GM19468 (cell line): ENCODE measurements at regions not wholly inside any gene's neighbourhood (a gene's known extent, or its start where the extent isn't known, plus 50 kb on each side); places are given as distances from the start of the nearest gene placed in this dataset.

Experiments
- ATAC-seq: cut with Tn5 transposase; IDR thresholded peaks from one replicate; pipeline ENCODE4 v1.9.1; 2021; ENCODE audit warnings: mild to moderate bottlenecking, moderate library complexity, moderate number of reproducible peaks; ENCODE audit not compliant: unreplicated experiment; ENCODE audit errors: extremely low read depth

DNA sequence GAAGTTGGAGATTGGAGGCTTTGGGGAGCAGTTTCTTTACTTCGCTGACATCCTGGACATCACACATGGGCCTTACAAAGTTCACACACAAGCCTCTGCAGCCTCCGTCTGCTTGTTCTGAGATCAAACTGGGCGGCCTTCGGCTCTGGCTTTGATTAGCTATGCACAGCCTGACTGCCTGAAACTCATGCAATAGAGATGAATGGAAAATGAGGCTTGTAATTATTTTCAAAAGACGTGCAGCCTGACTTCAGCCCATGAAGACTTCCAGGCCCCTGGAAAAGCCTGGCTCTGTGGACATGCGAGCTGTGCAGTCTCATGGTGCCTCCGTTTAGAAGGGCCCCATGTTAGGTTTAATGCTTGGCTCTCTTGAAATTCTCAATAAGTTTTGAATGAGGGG is 480.5 kb upstream of the SULF2 start:
- ATAC-seq = no peak

DNA sequence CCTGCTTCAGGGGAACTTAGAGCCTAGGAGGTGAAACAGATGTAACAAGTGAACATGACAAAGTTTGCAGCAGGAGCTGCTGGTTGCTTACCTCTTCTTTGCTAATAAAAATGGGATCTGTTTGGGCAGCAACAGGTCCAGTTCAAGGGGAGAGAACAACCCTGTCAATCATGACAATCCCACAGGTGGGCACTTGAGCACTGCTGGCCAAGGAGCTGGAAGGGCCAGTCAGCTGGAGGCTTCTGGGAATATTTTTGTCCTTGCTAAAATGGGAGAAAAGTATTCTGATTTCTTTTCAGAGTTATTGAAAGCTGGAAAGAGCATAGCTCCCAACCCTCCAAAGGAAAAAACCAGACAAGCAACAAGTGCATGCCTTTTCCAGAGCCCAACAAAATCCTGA is 477.7 kb upstream of the SULF2 start:
- no peak for ATAC-seq

DNA sequence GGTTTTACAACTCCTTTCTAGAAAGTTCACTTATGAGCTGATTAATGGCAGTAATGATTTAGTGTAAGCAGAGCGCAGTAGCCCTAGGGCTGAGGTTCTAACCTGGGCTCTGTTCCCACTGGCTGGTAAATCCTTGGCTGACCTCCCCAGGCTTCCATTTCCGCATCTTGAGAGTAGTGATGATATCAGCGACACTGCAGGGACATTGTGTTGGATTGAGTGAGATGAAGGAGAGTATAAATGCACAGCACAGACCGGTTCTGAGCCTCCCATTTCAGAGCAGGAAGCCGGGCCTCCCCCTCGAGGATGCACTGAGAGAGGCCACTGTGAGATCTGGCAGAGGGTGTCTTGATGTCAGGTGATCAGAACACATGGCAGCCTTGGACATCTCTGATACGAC is 477.2 kb upstream of the SULF2 start:
- ATAC-seq = no peak

DNA sequence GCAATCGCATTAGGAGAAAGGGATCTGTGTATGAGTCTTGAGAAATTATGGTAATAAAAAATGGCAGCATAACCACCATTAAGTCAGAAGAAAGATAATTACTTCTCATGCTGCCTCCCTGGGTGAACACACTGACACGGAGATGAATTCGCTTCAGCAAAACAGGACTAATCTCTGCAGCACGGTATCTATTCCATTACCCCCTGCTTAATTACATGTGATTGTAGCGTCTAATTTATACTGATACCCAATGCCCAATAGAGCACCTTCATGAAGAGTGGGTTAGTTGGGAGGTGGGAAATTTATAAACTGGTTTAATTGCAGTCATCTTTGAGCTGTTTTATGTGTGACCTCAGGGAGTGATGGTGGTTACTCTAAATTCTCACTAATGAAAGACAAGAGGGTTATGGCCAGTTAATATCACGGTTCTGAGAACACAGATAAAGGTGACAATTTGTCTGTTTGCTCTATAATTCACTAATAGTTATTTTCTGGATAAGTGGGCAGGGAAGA is 476.2 kb upstream of the SULF2 start:
- no peak for ATAC-seq

DNA sequence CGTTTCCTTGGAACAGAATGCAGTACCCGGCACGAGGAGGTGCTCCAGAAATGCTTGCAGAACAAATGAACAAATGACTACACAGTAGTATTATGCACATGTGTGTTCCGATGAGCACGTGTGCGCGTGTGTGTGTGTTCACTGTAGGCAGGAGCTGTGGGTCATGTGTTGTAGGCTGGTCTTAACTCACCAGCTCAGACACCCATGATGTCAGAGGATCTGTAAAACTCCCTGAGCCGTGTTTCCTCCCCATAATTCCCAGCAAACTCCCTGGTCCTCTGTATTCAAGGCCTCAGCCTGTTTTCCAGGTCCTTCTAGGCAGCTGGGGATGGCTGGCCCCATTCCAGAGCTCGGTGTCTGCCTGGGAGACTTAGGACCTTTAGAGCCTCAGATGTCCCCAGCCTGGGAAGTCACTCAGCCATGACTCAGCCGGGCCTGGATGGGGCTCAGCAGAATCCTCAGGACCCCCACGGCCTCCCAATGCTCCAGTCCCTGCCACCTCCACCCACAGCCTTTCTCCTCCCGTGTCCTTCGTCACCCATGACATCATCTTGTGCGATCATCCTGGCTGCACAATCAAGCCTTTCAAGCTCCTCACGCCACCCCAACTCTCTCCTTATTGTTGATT is 475.0 kb upstream of the SULF2 start:
- ATAC-seq = no peak

DNA sequence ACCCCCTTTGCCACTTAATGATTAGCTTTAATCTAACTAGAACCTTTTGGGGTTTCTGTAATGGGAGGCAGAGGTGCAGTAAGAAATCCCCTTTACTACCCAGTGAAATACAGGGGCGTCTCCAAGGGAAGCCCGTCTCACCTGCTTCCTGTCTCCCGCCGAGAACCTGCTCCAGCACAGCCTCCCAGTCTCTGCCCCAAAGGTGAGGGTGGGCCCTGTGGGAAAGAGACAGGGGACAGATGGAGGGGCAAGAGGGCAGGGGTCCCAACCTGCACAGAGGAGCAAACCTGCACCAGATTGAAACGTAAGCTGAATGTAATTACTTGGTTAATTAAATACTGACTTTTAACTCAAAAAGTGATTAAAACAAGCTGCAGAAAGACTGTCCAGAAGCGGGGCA is 474.2 kb upstream of the SULF2 start:
- no peak for ATAC-seq

DNA sequence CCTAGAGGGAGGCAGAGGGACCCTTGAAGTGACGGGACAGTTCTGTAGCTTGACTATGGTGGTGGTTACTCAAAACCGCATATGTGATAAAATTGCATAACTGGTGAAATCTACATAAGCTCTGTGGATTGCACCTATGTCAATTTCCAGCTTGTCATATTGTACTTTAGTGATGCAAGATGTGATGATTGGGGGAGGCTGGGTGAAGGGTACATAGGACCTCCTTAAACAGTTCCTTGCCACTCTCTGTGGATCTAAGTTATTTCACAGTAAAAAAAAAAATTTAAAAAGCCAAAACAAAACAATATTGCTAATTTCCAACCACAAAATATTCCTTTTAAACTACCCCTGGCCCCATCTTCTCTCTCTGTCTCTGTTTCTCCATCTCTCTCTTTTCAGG is 472.6 kb upstream of the SULF2 start:
- ATAC-seq = no peak

DNA sequence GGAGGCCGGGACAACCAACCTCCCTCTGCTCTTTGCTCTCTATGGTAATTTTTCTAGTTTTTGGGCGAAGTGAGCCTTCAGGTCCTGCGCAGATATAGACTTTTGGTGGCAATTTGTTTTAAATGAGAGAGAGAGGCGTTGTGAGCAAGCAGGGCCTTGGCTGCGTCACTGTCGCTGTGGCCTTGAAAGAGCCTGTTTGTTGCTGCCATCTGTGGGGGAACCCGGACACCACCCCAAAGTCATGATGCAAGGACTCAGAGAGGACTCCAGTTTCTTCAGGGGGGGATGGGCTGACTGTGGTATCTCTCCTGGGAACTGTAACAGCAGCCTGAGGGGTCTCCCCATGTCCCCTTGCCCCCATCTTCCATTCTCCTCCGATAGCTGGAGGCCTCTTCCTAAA is 462.7 kb upstream of the SULF2 start:
- ATAC-seq = no peak

DNA sequence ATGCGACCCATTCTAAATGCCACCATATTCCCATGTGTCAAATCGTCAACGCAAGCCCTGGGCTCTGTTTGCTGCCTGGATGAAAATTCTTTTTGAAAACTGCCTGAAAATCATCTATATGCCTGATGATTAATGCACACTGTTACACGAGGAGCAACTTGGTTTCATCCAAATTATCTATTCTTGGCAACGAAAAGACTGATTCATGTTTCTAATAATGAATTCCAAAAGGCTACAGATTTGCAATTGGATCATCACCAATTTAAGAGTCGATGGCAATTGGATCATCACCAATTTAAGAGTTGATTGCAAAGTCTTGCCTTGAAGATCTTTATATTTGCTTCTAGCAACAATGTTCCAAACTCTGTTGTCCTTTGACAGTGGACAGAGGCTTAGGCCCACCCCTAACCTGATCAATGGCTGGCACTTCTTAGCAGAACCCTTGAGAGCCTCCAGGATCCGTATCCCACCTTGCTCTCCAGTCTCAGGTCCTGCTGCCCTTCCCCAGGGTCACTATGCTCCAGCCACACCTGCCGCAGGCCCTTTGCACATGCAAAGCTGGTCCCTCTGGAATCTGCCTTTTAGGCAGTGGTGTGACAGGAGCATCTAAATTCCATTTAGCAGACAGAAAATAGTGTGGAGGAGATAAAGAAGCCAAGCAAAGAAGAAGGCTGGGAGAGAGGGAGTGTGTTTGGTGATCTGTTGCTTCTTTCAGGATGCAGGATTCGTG is 460.9 kb upstream of the SULF2 start:
- no peak for ATAC-seq

DNA sequence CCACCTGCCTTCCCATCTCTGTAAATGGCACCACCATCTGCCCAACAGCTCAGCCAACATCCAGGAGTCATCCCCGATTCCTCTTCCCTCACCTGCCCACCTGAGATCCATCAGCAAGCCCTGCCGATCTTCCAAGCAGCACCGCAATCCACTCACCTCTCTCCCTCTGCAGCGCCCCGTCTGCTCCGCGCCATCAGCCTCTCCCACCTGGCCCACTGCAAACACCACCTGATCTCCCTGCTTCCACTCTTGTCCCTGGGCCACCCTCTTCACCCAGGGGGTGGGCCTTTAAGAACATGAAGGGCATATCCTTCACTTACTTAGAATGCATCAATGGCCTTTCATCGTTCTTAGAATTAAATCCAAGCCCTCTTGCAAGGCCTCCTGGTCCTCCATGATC is 457.3 kb upstream of the SULF2 start:
- no peak for ATAC-seq

DNA sequence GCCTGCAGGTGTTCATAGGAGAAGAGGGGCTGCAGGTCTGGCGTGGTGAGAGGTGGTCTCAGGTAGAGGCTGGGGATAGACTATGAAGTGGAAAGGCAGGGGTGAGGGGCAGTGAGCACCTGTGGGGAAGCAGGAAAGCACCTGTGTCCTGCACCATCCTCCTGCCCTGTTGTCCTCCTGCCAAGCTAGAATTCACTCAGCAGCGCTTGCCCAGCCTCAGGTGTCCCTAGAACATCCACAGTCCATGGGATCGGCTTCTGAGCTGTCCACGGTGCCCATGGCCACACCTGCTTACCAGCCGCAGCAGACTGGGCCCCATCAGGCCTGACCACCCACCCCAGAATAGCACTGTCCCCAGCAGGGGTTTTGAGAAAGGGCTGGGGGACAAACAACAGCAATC is 456.2 kb upstream of the SULF2 start:
- ATAC-seq = no peak

DNA sequence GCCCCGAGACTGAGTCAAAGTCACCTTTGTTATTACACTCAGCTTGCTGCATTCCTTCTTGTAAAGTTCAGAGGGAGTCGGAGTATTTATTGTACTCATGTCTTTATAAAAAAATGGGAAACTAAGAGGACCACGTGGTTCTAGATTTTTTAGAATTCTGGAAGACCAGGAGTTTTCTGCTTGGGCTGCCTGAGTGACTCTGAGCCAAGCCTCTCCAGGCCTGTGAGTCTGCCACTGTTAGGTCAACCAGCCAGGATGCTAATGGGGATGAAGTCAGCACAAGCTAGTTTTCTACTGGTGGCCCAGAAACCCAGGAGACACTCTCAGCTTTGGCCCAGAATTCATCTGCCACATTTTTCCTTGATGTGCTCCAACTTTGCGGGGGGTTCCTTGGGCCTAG is 453.5 kb upstream of the SULF2 start:
- ATAC-seq = no peak

DNA sequence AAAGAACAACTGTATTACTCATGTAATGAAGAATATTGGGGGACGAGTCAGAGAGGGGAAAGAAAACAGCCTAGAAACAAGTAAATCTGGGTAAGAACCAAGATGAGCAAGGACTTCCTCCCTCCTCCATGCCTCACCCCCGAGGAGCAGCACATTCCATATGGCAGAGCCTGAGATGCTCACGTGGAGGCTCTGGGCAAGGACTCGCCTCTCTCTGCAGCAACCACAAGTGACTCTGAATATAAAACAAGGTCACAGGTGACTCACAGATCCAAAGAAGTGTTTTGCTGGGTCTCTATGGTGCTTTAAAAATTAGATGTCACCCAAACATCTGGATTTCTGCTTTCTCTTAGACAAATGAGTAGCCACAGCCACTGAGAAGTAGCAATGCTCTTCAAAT is 453.0 kb upstream of the SULF2 start:
- no peak for ATAC-seq

DNA sequence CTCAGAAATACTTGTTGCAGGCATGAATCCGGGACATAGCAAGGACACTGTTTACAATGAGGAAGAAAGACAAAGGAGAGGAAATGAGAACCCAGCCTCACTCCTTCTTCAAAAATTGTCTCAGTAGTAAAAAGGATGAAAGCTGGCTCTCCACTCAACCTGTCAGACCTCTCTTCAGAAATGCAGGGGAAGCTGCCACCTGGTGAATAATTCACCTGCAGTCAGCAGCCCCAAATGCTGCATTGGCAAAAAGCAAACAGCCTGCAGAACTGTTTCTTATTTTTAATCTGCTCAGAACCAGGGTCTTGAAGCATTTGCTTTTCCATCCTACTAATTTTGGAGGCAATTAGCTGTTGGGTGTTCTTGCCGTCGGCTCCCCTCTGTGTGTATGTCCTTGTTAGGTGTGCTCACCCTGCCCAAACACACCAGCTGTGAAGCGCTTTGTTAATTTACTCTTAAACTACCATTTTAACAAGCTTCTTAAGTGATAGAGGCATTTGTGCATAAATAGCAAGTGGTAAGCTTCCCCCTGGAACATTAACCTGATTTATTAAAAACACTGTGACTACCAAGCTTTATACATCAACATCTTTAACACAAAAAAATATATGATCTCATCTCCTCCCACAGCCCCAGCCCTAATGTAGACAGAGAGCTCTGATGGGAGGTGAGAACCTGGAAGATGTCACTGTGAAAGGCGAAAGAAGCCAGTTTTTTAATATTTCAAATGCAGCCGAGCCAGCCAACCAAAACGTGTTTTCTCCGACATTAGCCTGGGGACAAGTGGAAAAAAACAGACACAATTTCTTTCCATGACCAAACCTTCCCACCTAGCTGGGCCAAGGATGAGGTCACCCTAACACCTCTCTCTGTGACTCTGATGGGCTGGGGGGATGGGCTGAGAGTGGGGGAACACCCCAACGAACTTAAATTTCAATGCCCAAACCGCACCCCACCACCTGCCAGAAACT is 451.0 kb upstream of the SULF2 start:
- no peak for ATAC-seq

DNA sequence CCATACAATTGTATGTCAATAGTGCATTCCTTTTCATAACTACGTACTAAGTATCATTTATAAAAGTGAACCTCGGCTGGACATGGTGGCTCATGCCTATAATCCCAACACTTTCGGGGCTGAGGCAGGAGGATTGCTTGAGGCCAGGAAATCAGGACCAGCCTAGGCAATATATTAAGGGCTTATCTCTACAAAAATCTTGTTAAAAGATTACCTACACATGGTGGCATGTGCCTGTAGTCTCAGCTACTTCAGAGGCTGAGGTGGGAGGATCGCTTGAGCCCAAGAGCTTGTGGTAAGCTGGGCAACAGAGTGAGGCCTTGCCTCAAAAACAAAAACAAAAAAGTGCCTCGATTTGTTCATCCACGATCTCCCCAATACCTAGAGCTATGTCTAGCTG is 449.7 kb upstream of the SULF2 start:
- ATAC-seq = no peak

DNA sequence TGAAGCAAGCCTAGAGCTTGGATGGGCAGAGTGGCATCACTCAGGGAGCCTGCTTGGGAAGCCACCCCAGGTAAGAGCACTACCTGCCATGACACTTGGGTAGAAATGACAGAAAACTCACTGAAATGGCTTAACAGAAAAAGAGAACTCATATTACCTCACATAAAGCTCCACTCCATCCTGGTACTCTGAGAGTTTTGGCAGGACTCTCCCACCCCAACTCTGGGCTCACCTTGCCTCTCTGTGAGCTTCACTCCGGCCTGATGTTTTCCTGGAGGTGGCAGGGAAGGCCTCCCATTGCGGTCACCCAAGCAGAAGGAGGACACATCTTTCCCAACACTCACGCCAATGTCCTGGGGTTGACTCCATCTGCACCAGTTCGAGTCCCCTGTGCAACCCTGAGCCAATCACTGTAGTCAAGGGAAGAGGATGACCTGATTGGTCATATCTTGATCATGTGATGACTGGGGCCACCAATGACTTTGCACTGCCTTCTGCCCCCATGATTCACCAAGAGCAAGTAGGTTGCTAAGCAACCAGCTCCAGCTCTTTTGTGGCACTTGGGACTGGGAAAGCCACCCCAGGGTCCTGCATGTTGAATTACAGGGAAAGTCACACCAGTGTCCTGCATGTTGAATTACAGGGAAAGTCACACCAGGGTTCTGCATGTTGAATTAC is 446.1 kb upstream of the SULF2 start:
- no peak for ATAC-seq

DNA sequence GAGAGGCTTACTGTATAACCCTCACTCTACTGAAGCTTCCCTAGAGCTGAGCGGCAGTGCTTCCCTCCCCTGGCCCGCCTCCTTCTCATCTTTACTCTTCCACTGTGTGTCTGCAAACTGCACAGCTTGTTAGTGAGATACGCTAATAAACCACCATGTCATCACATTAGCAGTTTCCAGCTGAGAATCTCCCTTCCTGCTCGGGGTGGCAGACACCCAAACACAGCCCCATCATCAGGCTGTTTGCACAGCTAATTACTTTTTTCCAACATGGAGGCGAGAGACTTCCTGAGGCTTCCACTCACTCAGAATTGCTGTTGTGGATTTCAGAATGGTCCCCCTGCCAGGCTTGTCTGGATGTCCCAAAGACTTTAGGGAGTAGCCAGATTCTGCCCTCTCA is 444.9 kb upstream of the SULF2 start:
- no peak for ATAC-seq

DNA sequence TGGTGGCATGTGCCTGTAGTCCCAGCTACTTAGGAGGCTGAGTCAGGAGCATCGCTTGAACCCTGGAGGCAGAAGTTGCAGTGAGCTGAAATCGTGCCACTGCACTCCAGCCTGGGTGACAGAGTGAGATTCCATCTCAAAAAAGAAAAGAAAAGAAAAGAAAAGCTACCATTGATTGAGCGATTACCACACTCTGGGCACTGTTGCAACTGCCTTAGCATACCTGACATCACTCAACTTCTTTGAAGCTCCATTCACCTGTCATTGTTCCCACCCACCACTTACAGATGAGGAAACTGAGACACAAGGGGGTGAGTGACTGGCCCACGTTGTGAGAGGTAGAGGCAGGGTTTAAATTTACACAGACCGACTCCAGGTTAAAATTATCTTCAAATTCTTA is 442.1 kb upstream of the SULF2 start:
- no peak for ATAC-seq

DNA sequence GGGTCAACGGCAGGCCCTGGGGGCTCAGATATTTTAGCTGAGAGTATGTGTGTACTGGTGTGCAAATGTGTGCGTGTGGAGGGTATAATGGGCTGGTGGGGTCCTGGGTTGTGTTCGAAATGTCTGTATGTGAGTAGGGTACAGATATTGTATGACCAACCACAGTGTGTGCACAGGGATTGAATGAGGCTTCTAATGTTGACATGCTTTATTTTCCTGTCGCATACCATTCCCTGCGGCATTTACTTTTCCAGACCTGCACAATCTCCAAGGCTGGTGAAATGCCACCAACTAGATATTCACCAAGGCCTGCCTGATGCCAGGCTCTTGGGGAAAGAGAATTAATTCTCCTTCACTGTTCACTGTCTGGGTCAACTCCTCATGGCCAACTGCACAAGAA is 441.4 kb upstream of the SULF2 start:
- ATAC-seq = no peak

DNA sequence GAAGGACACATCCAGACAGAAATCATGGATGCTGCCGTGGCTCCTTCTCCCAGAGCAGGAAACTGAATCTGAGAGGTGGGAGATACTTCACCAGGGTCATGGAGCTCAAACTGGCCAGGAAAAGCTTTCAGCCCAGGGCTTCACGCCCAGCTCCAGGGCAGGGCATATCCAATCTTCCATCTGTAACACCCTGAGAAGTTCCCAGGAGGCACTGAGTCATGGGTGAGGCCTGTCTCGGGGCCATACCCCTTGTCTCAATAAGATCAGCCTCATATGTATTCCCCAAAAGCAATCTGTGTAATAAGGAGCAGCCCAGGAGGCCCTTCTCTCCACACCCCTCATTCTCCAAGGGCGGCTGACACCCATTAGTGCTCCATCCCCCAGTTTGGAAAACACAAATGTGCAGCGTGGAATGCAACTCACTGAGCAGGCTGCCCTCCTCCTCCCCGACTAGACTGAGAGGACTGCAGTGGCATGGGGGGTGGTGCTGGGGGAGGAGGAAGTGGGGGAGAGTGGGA is 439.3 kb upstream of the SULF2 start:
- ATAC-seq = no peak
